ENCODE measurements at regions not wholly inside any gene's neighbourhood (a gene's known extent, or its start where the extent isn't known, plus 50 kb on each side); places are given as distances from the start of the nearest gene placed in this dataset.
"Not testable (repeated sequence)": the region's sequence is repeated elsewhere in the genome, so short reads cannot be mapped to it uniquely, and the experiment has no call there.

DNA sequence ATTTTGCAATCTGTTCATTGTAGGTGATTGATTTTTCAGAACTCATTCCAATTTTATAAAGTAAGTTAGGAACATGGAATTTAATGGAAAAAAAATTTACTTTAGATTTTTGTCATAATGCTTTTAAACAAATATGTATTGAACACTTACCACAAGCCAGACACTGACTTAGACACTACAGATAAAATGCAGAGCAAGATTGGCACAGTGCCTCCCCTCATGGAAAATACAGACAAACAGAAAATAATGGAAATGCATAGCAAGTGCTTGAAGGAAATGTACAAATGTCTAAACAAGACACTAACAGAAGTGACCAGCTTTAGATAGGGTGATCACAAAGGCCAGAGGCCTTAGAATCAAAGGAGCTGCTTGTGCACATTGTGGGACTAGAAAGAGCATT is 260.5 kb upstream of the ADGRL2 start:
- no peak for DNase-seq

GRCh38 chr1:81529014-81529413 is 271.7 kb upstream of the ADGRL2 start:
- DNase-seq = no peak

DNA sequence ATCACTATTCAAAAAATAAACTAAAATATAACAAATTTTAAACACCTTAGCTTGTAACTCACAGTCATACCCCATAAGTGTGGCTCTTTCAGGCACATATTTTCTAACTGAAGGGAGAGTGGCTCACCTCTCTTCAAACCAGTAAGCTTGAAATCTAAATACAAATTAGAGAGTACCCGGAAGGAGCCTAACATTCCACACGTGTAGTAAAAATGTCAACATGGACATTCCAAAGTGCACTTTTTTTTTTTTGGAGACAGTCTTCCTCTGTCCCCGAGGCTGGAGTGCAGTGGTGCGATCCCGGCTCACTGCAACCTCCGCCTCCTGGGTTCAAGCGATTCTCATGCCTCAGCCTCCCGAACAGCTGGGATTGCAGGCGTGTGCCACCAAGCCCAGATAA is 275.6 kb upstream of the ADGRL2 start:
- no peak for DNase-seq

GRCh38 chr1:81519987-81520386 is 280.7 kb upstream of the ADGRL2 start:
- no peak for DNase-seq

- no peak for DNase-seq
These were observed 282.7 kb upstream of the ADGRL2 start for GRCh38 chr1:81517987-81518386.

- DNase-seq = no peak
These were observed 286.9 kb upstream of the ADGRL2 start for GRCh38 chr1:81513796-81514354.

- no peak for DNase-seq
These were observed 288.3 kb upstream of the ADGRL2 start for GRCh38 chr1:81512252-81513003.

DNA sequence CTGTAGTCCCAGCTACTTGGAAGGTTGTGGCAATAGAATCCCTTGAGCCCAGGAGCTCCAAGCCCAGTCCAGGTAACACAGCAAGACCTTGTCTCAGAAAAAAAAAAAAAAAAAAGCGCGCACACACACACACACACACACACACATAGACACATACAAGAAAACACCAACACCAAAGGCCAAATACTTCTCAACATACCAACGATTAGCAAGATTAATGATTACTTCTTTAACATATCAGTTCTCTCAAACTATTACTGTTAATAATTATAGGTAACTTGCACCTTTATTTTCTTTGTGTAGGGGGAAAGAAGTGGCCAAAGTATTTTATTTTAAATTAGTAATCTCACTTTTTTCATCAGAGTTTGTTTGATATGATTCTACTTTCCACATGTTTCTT is 289.5 kb upstream of the ADGRL2 start:
- DNase-seq = no peak

DNA sequence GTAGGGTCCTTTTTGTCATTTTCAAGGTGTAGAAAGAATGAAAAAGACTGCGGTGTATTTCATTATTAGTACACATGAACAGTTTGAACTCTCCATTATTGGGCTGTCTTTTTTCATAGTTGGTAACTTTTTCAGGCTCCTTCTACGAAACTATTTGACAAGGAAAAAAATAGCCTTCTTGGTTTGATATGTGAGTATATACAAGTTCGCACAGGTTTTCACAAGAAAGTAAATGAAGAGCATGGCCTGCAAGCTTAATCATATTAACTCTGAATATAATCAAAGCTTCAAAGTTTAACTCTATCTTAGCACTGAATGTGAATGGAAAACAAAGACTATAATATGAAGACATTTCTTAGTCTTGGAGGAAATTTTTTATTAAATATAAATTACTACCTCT is 290.0 kb upstream of the ADGRL2 start:
- DNase-seq = no peak

GRCh38 chr1:81509594-81509993 is 291.1 kb upstream of the ADGRL2 start:
- peak in 1 of 2 donors; percentile 28 for DNase-seq

DNA sequence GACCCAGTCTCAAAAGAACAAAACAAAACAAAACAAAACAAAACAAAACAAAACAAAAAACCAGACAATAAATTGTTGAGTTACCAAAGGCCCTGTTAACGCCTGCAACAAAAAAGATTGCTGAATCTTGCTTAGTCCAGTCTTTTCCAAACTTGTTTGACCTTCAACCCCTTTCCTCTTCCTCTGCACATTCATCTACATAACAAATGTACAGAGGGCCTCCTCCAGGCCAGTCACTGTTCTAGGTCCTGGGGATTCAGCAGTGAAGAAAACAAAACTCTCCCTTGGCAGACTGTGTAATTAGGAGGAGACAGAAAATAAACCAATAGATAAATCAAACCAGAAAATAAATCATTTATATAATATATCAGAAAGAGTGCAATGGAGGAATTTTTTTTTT is 294.0 kb upstream of the ADGRL2 start:
- DNase-seq = no peak

DNA sequence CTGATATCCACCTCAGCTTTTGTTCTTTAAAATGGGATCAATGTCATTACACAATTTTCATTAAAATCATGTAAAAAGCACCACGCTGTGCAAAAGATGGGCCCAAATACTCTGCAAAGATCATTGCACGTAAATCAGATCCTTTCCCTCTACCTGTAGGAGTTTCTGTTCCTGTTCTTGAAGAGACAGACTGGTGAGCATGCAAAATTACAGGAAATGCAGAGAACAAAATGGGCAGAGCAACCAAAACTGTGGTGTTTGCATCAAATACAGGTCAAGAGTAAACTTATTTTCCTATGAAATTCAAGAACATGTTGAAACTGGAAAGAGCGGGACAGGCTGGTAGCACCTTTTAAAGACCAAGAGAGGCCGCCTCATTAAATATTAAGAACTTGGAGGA is 294.9 kb upstream of the ADGRL2 start:
- no peak for DNase-seq

- not testable (repeated sequence) for DNase-seq
These were observed 295.9 kb upstream of the ADGRL2 start for GRCh38 chr1:81504820-81505219.

DNA sequence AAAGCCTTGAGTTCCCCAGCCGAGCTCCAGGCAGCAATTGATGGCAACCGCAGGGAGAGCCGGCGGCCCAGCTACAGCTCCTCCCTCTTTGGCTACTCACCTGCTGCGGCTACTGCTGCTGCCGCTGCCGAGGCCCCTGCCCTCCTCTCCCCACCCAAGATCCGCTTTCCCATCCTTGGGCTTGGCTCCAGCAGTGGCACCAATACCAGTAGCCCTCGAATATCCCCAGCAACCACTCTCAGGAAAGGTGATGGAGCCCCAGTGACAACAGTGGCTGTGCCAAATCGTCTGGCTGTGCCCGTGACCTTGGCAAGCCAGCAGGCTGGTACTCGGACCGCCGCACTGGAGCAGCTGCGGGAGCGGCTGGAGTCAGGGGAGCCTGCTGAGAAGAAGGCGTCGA is 298.0 kb upstream of the ADGRL2 start:
- not testable (repeated sequence) for DNase-seq

DNA sequence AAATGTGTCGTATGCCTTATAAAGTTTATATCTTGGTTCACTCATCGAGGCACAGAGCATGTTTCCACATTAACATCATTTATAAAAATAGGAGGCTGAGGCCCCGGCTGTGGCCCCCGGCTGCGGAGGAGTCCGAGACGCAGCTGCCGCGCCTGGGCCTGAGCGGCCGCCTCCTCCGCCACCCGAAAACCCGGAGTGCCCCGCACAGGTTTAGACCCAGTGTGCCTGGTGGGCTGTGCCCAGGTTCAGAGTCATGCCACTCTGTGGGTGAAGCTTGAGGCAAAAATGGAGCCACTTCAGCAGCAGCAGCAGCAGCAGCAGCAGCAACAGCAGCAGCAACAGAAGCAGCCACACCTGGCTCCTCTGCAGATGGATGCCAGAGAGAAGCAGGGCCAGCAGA is 299.2 kb upstream of the ADGRL2 start:
- not testable (repeated sequence) for DNase-seq

GRCh38 chr1:81499487-81499886 is 301.2 kb upstream of the ADGRL2 start:
- DNase-seq = no peak

- no peak for DNase-seq
These were observed 302.0 kb upstream of the ADGRL2 start for GRCh38 chr1:81498471-81499462.

DNA sequence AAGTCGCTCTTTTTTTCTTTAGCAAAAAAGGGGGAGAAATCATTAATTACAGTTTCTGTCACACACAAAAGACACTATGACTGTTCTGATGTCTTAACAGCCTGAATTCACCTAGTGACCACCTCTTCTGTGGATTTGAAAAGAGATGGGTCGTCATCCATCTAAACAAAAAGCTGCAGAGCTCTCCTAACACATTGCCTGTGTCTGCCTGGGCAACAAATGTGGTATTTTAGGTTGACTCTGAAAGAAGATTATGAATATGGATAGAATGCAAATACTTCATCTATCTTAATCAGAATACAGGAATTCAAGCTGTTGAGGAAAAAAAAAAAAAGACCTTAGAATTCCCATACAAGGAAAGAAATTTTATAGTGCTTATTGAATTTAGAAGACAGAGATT is 304.4 kb upstream of the ADGRL2 start:
- no peak for DNase-seq

- peak in 1 of 2 donors; percentile 62 for DNase-seq
These were observed 307.4 kb upstream of the ADGRL2 start for GRCh38 chr1:81493102-81493869.

DNA sequence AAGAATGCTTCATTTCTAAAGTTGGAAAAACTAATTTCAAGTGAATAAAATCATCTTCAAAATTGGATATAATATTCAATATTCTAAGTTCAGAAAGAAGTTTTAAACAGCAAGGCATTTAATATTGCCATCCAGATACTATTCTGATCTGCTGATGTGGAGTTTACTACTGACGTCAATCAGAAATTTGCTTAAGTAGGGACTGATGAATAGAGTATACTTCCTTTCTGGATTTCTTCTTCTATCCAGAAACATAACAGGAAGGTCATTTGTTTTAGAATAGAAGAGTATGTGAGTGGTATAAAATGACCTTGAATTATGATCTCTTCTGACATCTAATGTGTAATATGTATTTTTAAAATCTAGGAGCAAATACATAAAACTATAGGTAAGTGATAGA is 308.1 kb upstream of the ADGRL2 start:
- DNase-seq = no peak

- no peak for DNase-seq
These were observed 310.1 kb upstream of the ADGRL2 start for GRCh38 chr1:81490614-81491013.

Measured in right lung (tissue), 2 donors.